OCI-LY1 (cell line): ENCODE measurements at regions not wholly inside any gene's neighbourhood (a gene's known extent, or its start where the extent isn't known, plus 50 kb on each side); places are given as distances from the start of the nearest gene placed in this dataset.

Experiments used
- EZH2 ChIP-seq: fragments of 200-600 bp; sonication (generic), shearing (Covaris generic); IDR thresholded peaks from 2 replicates; pipeline ENCODE4 v1.8.0; 2017; ENCODE audit warnings: borderline replicate concordance, mixed run types, mild to moderate bottlenecking, antibody characterized with exemption, low read length, moderate library complexity, mixed read lengths
- TF ChIP-seq, protein P1 (sequence below): fragments of 200-600 bp; sonication (generic), shearing (Covaris generic); IDR thresholded peaks from 2 replicates; pipeline ENCODE4 v1.5.1; 2017; ENCODE audit warnings: mild to moderate bottlenecking, antibody characterized with exemption, low read length, moderate library complexity, mixed read lengths

DNA sequence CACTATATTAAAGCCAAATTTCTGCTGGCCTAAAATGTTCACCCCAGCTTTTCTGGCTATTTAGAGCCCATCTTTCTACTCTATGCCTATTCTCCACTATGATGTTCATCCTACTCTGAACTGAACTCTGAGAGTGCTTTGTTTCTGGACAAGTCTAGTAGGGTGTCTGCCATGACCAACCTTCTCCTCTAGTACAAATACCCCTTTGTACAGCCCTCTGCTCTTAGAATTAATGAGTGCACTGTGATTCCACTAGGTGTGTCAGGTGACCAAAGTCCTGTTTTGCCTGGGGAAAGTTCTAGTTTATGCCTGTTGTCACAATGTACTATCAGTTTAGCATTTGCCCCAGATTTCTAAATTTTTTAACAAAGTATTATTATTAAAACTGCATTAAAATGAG is 388.1 kb upstream of the MAD2L1 start:
- TF ChIP-seq, protein P1, sequence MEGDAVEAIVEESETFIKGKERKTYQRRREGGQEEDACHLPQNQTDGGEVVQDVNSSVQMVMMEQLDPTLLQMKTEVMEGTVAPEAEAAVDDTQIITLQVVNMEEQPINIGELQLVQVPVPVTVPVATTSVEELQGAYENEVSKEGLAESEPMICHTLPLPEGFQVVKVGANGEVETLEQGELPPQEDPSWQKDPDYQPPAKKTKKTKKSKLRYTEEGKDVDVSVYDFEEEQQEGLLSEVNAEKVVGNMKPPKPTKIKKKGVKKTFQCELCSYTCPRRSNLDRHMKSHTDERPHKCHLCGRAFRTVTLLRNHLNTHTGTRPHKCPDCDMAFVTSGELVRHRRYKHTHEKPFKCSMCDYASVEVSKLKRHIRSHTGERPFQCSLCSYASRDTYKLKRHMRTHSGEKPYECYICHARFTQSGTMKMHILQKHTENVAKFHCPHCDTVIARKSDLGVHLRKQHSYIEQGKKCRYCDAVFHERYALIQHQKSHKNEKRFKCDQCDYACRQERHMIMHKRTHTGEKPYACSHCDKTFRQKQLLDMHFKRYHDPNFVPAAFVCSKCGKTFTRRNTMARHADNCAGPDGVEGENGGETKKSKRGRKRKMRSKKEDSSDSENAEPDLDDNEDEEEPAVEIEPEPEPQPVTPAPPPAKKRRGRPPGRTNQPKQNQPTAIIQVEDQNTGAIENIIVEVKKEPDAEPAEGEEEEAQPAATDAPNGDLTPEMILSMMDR, result no peak
- TF ChIP-seq EZH2, result no peak
